ENCODE measurements at regions not wholly inside any gene's neighbourhood (a gene's known extent, or its start where the extent isn't known, plus 50 kb on each side); places are given as distances from the start of the nearest gene placed in this dataset.
A peak's percentile ranks its signal among the peaks of the same experiment; 100 is the strongest.

GRCh38 chr5:20105915-20106314 lies 117.9 kb upstream of the CDH18 start:
- peak; percentile 76 for DNase-seq

GRCh38 chr5:20102293-20102692 lies 114.3 kb upstream of the CDH18 start:
- peak; percentile 27 for DNase-seq

- no peak for DNase-seq
These were observed 110.7 kb upstream of the CDH18 start for GRCh38 chr5:20098694-20099093.

- DNase-seq = no peak
These were observed 100.4 kb upstream of the CDH18 start for GRCh38 chr5:20088361-20088760.

GRCh38 chr5:20087299-20087698 lies 99.3 kb upstream of the CDH18 start:
- no peak for DNase-seq

- DNase-seq = no peak
These were observed 89.2 kb upstream of the CDH18 start for GRCh38 chr5:20077186-20077585.

GRCh38 chr5:20056933-20057332 lies 68.9 kb upstream of the CDH18 start:
- DNase-seq = no peak

- no peak for DNase-seq
These were observed 67.3 kb upstream of the CDH18 start for GRCh38 chr5:20055301-20055700.

- no peak for DNase-seq
These were observed 62.3 kb upstream of the CDH18 start for GRCh38 chr5:20050262-20050661.

GRCh38 chr5:20044460-20044859 lies 56.5 kb upstream of the CDH18 start:
- no peak for DNase-seq

GRCh38 chr5:20041326-20042274 lies 53.6 kb upstream of the CDH18 start:
- DNase-seq = no peak

GRCh38 chr5:20040901-20041300 lies 52.9 kb upstream of the CDH18 start:
- DNase-seq = no peak
